Psoas muscle (tissue), 7 donors: ENCODE measurements at regions not wholly inside any gene's neighbourhood (a gene's known extent, or its start where the extent isn't known, plus 50 kb on each side); places are given as distances from the start of the nearest gene placed in this dataset.

Experiments
- ATAC-seq, 4 donors: fragments of 200-7000 bp; cut with Tn5 transposase; one replicate each; pipeline ENCODE4 v1.9.1; 2020; ENCODE audit warnings: moderate library complexity in 3 of 4, mild to moderate bottlenecking in 2 of 4
- DNase-seq, 2 donors: peaks; one replicate each; pipeline ENCODE4 v3.0.0-alpha.2; 2020
- H3K27ac ChIP-seq: fragments of 200-600 bp; one replicate; pipeline ENCODE4 v1.8.0; 2022
- H3K27me3 ChIP-seq, 3 donors: fragments of 200-600 bp in 1 of 3; one replicate each; pipeline versions ENCODE4 v1.6.1 to v1.8.0; 2013 to 2022; ENCODE audit warnings: low read length in 2 of 3, mild to moderate bottlenecking in 2 of 3, moderate library complexity in 1 of 3; ENCODE audit not compliant: insufficient read depth in 3 of 3
- H3K36me3 ChIP-seq, 2 donors: fragments of 200-600 bp in 1 of 2; one replicate each; pipeline versions ENCODE4 v1.6.1 to v1.8.0; 2013 to 2022; ENCODE audit warnings: low read depth in 1 of 2, mild to moderate bottlenecking in 1 of 2, moderate library complexity in 1 of 2; ENCODE audit not compliant: insufficient read depth in 1 of 2
- H3K4me1 ChIP-seq: fragments of 200-600 bp; one replicate; pipeline ENCODE4 v1.8.0; 2022
- H3K4me3 ChIP-seq: fragments of 200-600 bp; one replicate; pipeline ENCODE4 v1.8.0; 2022; ENCODE audit warnings: mild to moderate bottlenecking
- H3K9me3 ChIP-seq: fragments of 200-600 bp; one replicate; pipeline ENCODE4 v1.8.0; 2022
- CTCF ChIP-seq: fragments of 200-600 bp; IDR thresholded peaks from one replicate; pipeline ENCODE4 v1.8.0; 2022; ENCODE audit warnings: antibody characterized with exemption
- WGBS, 3 donors: extraction: QIAGEN DNeasy Blood & Tissue Kit; methylation state at CpG; one replicate each; pipeline versions ENCODE4 v1.1.6 to v1.1.7; 2013; 5-methylcytosine and 5-hydroxymethylcytosine counted together
- intact Hi-C, 2 donors: fragments of 100-400 bp; cut with DNase I; formaldehyde crosslinking; loops; one replicate each; pipeline versions ENCODE4 v1.11.0 to v1.14.2; 2022
- donor health status: healthy with polysubstance abuse.
- donor health status: DM: no; HTN: no; CAD: no; lungs with moderate emphysema.
- donor health status: Bipolar disorder and iron deficiency.
- donor health status: healthy.
- donor health status: DM: yes; HTN: yes; CAD: no.
- donor health status: DM: no; HTN: no; CAD: no.
- donor health status: DM: yes; HTN: yes; CAD: no.

- Histone ChIP-seq H3K27ac (no peak overlapping the region), H3K9me3 (no peaks in the 10 kb centered on the region), H3K36me3 (no peaks in the 10 kb centered on the region), H3K27me3 (peaks cover 0 to 3% (median 0%) of the 10 kb centered on the region in 3 donors), H3K4me3 (no peak overlapping the region), H3K4me1 (no peaks in the 10 kb centered on the region)
- no peak for TF ChIP-seq CTCF
- no peak for DNase-seq
- ATAC-seq, result no peak
- 56 to 67% (median 64%) methylated on average over 2 of the region's 2 CpGs for WGBS, 3 donors
- intact Hi-C loops, result no loop called here
Observed at GRCh38 chr5:6013506-6013905, 364.8 kb downstream of the MED10 start.

GRCh38 chr5:6011199-6011598 is 367.1 kb downstream of the MED10 start:
- no peak for DNase-seq
- H3K36me3 ChIP-seq, result no peaks in the 10 kb centered on the region
- no peak for ATAC-seq
- no peaks in the 10 kb centered on the region for H3K27me3 ChIP-seq
- no peaks in the 10 kb centered on the region for H3K9me3 ChIP-seq
- H3K4me1 ChIP-seq, result no peaks in the 10 kb centered on the region
- no peak overlapping the region for H3K27ac ChIP-seq
- H3K4me3 ChIP-seq, result no peak overlapping the region
- no peak for TF ChIP-seq CTCF
- intact Hi-C loops, result no loop called here
- 53 to 65% (median 59%) methylated on average over 1 of the region's 1 CpG for WGBS, 3 donors

GRCh38 chr5:6006838-6007314 is 371.5 kb downstream of the MED10 start:
- no peaks in the 10 kb centered on the region for H3K9me3 ChIP-seq
- peaks cover 0 to 3% (median 0%) of the 10 kb centered on the region in 3 donors for H3K27me3 ChIP-seq
- no peak for TF ChIP-seq CTCF
- 69 to 86% (median 85%) methylated on average over 7 to 9 of the region's 9 CpGs for WGBS, 3 donors
- H3K36me3 ChIP-seq, result no peaks in the 10 kb centered on the region
- H3K4me1 ChIP-seq, result no peaks in the 10 kb centered on the region
- DNase-seq, result no peak
- no peak for ATAC-seq
- no peak overlapping the region for H3K4me3 ChIP-seq
- intact Hi-C loops, result no loop called here
- H3K27ac ChIP-seq, result no peak overlapping the region

- no peak for TF ChIP-seq CTCF
- no peak overlapping the region for H3K4me3 ChIP-seq
- H3K27me3 ChIP-seq, result peaks cover 0 to 3% (median 0%) of the 10 kb centered on the region in 3 donors
- H3K4me1 ChIP-seq, result no peaks in the 10 kb centered on the region
- WGBS, 3 donors, result 72 to 75% (median 72%) methylated on average over 11 of the region's 11 CpGs
- intact Hi-C loops, result loop anchor here in 1 of 2 donors (5.0 kb wide), 1 partner anchor 1384 kb away; no protein-coding TSS in a partner anchor
- H3K9me3 ChIP-seq, result no peaks in the 10 kb centered on the region
- H3K27ac ChIP-seq, result no peak overlapping the region
- no peaks in the 10 kb centered on the region for H3K36me3 ChIP-seq
- DNase-seq (no peak), ATAC-seq (no peak)
Observed at GRCh38 chr5:6003040-6003825, 375.1 kb downstream of the MED10 start.
